Kidney tubule cell (primary cell): ENCODE measurements at regions not wholly inside any gene's neighbourhood (a gene's known extent, or its start where the extent isn't known, plus 50 kb on each side); places are given as distances from the start of the nearest gene placed in this dataset.

Source experiments
- DNase-seq: peaks from one replicate; pipeline ENCODE4 v3.0.0-alpha.2; 2018; ENCODE audit warnings: low spot score

DNA sequence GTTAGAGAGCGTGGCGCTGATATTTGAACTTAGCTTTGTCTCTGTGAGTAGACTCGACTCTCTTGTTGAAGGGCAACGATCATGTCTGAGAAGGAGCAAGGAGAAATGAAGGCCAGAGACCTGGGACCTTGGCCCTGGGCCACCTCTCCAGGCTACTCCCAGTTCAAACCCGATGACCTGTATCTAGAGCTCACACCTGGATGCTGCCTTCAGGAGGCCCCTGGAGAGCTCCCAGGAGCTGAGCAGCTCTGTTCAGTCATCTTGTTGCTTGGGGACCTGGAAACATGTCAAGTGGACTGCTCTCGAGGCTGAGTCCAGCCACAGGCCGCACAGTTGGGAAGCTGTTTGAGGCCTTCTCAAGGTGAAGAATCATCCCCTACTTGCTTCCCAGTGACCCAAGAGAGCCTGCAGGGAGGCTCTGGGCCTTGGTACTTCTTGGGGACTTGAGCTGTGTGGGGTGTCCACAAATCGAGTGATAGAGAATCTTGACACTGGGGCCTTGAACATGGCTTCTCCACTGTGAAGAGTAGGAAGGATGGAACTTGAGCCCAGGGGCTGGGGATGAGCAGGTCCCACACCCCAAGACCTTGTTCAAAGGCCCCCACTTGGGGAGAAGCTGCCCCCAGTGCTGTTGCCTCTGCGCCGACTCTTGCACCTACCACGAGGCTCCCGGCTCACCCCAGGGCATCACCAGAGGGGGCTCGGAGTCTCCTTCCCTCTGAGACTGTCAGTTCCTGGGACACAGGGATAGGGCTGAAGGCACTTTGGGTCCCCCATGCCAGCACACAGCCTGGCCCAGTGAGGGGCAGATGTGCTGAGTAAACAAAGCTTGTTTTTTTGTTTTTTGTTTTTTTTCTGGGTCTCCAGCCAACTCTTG is 112.1 kb downstream of the IRX5 start:
- DNase-seq: no peak

DNA sequence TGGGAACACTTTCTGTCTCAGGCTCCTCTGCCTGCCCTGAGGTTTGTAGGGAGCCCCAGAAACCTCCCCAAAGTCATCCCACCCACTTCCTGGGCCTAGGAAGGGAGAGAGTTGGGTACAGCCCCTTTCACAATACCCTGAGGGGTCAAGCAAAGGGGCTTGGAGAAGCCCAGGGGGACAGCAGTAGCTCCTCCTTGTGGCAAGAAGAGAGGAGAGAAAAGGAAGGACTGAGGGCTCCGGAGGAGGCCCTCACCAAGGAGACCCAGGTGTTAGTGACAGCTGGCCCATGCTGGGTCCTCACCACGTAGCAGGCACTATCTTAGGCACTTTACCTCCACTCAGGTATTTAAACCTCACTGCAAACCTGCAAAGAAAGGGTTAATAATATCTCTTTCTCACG is 112.8 kb downstream of the IRX5 start:
- no peak for DNase-seq

DNA sequence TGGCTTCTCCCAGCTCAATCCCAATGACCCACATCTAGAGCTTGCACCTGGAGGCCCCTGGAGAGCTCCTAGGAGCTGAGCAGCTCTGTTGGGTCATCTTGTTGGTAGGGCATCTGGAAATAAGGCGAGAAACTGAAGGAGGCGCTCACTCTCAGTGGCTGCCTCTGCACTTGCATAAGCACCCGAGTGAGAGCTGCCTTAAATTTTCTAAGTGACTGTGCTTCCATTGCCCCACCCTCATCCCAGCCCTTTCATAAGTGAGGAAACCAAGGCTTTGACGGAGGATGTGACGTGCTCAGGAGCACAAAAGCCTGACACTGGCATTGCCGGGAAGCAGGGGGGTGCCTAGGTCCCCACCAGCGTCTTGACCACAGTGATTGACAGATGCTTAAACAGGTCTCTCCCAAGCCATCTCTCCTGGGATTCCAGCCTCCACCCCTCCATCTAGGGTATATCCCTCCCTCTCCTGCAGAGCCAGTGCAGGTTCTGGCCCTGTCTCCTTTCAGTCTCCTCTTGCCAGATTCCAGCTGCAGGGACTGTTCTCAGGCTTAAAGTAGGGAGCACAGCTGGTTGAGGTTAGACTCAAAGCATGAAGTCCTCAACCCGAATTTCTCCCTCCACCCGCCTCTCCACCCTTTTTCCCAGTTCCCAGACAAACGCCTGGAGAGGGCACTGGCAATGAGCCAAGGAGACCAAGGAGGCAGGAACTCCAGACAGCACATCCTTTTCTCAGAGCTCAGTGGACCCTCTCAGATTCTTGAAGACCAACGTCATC is 113.7 kb downstream of the IRX5 start:
- no peak for DNase-seq

DNA sequence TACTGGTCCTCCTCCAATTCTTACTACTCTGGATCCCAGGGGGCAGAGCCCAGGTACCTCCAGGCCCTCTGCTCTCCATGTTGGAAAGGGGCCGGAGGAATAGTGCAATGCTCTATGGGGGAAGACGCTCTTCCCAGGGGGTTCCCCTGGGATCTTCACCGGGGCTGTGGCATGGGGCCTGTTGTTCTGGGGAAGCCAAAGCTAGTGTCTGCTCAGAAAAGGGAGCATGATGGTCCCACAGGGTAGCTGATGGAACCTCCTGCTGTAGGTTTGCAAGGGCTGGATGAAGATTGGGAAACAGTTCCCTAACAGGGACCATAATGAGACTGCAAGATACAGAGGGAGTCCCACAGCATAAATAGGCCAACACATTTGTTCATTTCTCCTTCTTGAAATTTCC is 114.7 kb downstream of the IRX5 start:
- no peak for DNase-seq

DNA sequence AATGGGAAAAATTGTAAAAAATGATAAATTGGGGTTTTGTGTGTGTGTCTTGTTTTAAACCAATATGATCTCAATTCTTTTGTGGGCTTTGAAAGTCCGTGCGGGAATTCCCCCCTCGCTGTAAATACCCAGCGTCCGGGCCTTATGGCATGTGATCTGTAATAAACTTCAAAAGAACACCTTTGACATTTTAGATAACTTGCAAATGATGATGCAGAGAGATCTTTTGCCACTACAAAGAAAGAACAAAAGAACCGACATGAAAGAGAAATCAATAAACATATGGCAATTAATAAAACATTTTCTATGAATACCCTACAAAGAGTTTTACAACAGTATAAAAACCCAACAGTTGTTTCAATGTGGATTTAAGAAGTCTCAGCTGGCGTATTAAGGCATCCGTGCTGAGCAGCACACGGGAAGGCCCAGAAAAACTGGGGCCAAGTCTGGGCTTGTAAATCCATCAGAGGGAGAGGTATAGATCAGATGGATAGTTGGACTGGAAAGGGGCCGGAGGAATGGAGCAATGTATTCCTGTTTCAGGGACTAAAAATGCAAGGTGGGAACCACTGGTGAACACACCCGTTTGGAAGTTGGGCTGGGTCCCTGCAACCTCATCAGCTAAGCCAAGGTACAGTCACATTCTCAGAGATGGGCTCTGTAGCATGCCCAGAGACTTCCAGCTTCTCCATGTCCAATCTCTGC is 115.2 kb downstream of the IRX5 start:
- DNase-seq: no peak

DNA sequence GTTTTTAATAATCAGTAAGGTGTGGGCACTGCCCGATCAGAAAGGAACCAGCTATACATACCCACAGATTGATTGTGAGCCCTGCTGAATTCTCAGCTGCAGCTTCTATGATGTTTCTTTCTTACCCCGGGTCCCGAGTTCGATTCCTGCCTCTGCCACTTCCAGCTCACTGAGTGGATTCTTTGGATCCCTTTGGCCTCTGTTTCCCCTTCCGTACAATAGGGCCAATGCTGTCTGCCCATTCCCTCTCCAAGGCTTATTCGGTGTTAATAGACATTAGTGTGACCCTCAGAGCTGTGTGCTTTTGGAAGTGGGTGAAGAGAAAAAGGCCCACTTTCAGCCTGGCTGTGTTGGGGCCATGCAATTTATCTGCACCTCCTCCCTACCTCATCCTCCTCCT is 115.8 kb downstream of the IRX5 start:
- no peak for DNase-seq

DNA sequence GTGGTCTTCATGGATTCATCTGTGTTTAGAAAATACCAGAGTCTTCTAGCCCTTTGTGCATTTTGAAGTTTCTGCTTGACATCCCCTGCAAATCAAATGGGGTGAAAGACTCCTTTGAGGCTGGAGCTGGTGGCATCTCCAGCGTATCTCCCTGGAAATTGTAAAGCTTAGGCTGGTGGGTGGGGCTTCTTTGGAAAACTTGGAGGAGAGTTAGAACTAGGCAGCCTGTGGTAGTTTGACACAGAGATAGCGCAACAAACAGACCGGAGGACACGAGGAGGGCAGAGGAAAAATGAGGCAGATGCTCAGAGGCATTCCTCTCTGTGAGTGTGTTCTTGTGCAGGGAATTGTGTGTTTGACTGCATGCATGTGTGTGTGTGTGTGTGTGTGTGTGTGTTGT is 116.3 kb downstream of the IRX5 start:
- no peak for DNase-seq

DNA sequence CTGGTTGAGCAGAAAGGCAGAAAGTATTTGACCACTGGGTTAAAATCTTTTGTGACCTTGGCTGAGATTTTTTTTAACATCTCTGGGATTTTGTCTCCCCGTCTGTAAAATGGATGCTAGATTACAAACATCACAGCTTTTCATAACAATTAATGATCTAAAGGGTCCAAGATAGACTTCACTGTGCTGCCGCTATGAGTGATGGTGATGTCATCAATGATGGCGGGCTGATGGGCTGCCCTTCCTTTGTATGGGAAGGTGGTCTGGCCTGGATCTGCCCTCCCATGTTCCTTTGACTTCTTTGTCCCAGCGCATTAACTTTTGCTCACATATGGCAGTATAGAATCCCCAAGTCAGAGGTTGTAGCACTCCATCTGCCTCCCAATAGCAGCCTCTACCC is 116.7 kb downstream of the IRX5 start:
- DNase-seq: no peak

DNA sequence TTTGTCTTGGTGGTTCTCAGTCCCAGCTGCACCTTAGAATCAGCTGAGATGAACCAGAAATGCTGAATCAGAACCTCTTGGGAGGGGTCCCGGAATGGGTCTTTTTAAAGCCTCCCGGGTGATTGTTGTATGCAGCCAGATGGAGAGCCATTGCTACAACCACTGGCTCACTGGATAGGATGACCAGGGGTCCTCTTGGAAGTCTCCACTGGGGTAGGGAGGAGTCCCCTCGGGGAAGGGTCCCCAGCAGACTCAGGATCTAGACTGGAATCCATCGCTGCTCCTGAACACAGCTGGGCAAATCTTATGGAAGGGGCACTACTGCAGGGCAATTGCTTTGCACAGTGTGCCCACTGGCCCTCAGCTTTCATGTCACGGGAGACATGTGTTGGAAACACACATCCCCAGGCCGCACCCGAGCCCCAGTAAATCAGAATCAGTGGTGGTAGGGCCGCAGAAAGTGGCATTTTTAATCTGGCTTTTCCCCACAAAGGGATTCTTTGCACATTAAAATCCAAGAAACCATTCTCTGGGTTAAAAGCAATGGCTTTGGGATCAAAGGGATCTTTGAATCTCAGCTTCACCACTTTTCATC is 117.3 kb downstream of the IRX5 start:
- DNase-seq: no peak

DNA sequence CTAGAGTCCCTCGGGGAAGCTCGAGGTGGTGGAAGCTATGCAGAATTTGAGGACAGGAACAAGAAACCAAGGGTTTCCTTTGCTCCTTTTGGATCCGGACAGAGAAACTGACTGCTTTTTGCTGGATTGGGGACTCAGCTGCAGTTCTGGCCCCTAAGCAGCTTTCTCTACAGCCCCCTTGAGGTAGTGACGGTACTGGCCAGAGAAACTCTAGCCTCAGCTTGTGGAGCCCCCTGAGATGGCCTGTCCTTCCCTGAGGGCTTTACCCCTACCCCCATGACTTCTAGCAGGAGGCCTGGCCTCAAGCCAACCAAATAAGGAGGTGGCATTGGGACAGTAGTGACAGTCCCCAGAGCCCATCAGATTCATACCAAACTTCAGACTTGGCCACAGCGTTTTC is 118.1 kb downstream of the IRX5 start:
- no peak for DNase-seq

DNA sequence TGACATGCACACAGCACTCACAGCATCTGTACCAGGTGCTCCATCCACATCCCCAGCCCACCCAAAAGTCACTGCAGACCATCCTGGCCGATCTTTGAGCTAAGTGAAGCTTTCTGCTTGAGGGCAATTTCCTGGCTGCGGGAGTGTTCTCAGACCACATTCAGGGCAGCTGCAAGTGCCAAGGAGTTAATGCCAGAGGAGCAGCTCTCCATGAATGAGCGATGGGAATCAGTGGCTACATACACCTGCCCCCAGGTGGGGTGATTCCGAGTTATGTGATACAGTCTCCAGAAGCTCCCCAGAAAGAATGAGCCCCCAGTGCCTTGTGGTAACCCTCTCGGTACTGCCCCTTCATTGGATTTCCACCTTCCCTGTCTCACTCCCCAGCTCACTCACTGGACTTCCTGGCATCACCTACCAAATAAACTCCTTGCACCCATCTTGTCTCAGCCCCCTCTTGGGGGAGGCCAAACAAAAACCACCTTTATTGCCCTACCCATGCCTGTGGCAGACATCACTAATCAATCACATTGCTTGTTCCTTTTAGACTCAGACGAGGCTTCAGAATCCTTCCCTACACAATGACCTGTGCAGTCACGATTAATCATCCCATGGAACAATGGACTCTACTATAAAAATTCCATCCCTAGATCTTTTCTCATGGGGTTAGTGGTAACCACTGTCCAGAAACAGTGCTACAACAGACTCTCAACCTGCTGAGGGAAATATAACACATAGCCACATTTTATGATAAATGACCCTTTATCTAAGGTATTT is 121.1 kb downstream of the IRX5 start:
- DNase-seq: no peak

DNA sequence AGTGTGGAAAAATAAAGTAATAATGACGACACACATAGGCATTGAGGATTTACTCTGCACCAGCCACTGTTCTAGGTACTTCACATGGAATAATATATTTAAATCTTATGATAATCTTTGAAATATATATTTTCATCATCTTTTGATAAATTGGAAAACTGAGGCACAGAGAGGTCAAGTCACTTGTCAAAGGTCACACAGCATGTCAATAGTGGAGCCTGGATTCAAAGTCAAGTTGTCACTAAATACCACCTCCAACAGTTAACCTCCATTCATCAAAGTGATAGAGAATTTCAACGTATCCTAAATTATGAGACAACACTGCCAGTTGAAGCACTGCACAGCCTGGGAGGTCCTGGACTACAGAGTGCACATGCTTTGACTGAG is 121.7 kb downstream of the IRX5 start:
- DNase-seq: no peak

DNA sequence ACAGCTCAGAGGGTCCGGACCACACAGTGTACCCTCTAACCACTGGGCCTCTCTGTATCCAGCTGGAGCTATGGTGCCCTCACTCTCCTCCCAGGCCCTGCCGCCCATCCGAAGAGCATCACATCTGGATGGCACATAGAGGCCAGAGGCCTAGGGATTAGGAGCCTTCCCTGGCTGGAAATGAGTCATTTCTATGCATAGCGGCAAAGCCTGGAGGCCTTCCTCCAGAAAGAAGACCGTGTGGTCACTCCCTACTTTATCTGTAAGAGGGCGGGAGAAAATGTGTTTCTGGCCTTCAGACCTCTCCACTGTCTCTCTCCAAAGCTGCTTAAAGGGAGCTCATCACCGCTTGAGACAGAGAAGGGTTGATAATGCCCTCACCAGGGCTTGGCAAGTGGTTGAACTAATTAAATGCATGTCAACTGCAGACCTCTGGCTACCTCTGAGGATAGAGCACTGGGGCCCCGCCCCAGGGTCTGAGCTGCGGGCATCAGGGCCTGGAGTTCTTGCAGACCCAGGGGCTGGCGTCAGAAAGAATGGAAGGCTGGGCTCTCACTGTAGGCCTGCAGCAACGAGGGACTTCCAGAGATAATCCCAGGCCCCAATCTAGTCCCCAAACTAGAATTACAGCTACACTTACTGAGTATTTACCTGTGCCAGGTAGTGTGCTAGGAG is 122.2 kb downstream of the IRX5 start:
- no peak for DNase-seq

DNA sequence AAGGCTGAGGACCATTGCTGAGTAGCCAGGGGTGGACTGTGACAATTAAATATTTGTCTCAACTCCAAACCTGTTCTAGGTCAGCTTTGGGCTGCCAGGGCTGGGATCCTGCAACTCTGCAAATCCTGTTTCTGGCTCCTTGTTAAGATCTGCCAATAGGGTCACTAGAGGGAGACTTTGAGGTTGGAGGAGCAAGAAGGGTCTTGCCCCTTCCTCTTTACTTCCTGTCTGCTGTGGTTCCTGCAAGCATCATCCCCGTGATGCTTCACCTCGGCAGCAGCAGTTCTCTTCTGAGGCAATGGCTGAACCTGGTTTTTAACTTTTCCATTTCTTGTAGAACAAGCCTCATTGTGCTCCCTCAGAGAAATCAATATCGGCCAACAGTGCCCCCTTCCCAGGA is 124.6 kb downstream of the IRX5 start:
- DNase-seq: no peak

DNA sequence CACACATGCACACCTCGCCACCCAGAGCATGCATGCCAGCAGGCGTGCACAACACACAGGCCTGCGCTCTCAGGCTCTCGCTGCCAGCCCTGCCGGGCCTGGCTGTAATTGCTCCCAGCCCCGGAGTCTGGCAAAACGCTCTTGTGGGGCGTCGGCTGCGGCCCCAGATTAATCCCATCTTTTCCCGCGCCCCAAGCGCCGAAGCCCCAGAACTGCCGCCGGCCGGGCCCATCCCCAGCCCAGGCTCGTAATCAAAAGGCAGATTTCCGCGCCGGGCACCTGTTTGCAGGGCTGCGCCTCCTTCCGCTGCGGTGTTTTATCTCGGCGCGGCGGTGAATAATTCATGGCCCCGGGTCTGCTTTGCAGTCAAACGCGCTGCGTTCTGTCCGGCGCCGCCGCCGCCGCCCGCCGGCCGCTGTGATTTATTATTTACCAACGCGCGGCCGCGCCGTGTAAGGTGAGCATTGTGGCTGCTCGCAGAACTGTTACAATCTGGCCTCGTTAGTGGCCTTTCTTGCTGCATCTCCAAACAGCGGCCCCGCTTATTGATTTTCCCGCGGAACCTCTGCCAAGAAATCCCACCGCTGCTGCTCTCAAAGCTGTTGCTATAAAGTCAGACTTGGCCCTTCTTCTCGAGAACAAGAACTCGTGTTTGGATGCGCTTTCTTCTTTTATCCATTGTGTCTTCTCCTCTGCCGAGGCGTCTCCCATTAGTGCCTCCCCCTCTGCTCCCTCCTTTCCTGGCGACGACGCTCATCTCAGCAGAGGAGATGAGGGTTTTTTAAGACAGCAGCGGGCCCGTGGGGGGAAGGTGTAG is 126.1 kb downstream of the IRX5 start:
- DNase-seq: peak; percentile 21

DNA sequence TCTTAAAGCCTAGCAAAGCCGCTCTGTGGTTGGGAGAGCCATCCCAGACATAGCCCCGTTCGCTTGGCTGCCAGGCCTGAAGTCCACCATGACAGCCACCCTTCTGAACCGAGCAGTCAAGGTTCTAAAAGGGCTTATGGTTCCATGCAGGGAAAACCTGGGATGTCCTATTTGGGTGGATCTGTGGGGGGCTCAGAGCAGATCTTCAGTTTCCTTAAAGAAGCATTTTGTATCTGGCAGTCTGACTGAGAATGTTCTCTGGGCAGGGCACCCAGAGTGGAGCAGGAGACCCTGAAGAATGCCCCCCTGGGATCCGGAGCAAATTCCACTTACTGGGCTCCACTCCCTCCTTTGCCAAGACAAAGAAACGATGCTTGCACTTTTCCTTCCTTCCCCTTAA is 127.2 kb downstream of the IRX5 start:
- DNase-seq: no peak

DNA sequence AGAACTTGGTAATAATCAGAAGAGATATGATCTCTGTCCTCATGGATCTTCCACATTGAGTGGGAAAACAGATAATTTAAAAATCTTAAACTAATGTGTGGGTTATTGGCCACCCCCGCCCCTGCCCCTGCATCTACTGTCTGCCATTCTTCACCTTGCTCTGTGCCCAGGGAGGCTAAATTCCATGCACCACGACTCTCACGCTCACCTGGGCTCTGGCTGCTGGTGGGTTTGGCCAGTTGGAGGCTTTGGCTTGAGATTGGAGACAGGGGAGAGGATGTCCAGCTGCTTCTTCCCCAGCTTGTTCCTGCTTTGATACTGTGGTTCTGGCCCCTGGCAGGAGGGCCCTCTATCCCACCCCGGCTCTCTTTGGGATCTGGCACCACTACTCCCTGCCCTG is 127.9 kb downstream of the IRX5 start:
- DNase-seq: no peak

DNA sequence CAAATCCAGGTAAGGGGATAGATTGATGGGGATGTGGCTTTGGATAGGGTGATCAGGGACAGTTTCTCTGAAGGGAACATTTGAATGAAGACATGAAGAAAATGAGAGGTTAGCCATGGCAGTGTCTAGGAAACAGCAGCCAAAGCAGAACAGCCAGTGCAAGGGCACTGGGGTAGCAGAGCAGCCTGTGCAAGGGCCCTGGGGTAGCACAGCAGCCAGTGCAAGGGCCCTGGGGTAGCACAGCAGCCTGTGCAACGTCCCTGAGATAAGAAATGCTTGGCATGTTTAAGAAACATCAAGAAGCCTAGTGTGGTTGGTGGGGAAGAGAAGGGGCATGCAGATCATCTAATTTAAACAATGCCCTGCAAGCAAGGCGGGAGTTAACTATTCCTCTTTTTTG is 128.5 kb downstream of the IRX5 start:
- DNase-seq: no peak

DNA sequence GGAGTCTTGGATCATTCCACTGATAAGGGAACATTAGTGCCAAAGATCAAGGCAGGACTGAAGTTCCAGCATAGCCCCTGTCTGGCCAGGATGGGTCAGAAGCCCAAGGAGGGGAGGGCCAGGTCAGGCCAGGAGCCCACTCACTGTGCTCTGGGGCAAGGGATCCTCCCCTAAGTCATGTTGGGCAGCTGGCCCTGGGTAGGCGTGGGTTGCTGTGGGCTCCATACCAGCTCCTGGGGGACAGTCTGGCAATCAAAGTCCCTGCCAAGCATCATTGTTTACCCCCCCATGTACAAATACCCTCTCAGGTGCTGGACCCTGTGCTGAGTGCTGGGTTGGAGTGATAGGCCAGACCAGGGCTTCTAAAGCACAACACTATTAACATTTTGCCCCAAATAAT is 130.5 kb downstream of the IRX5 start:
- DNase-seq: no peak

DNA sequence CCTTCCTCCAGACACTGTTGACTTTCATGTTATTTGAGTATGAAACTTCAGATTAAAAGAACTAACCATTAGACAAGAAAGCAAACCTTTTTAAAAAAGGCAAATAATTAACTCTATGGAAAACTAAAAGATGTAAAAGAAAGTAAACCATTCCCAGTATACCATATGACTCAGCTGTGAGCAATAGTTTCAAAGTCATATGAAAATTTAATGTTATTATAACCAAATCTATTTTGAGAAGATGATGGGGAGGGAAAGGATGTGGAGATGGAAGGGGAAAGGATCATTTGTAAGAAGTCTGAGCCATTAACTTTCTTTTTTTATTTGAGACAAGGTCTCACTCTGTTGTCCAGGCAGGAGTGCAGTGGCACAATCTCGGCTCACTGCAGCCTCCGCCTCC is 131.8 kb downstream of the IRX5 start:
- DNase-seq: peak; percentile 15
